Esophagus squamous epithelium (tissue), 5 donors: ENCODE measurements at regions not wholly inside any gene's neighbourhood (a gene's known extent, or its start where the extent isn't known, plus 50 kb on each side); places are given as distances from the start of the nearest gene placed in this dataset.

Source experiments
- DNase-seq: peaks from one replicate; lab custom pipeline; 2025; lab: John Stamatoyannopoulos, UW
- H3K27ac ChIP-seq, 4 donors: fragments of 200-600 bp; sonication (generic); one replicate each; pipeline ENCODE4 v1.5.1; 2016 to 2019; ENCODE audit warnings: mild to moderate bottlenecking in 1 of 4
- H3K27me3 ChIP-seq, 4 donors: fragments of 200-600 bp; sonication (generic); 1 replicate in 3 of 4; 2 replicates in 1 of 4; pipeline versions ENCODE4 v1.5.1 to v1.6.0; 2017 to 2021; ENCODE audit warnings: antibody characterized with exemption in 1 of 4
- H3K36me3 ChIP-seq, 3 donors: fragments of 200-600 bp; sonication (generic); one replicate each; pipeline ENCODE4 v1.5.1; 2016 to 2019
- H3K4me1 ChIP-seq, 3 donors: fragments of 200-600 bp; sonication (generic); one replicate each; pipeline ENCODE4 v1.5.1; 2017 to 2019
- H3K4me3 ChIP-seq, 4 donors: fragments of 200-600 bp; sonication (generic); 1 replicate in 3 of 4; 2 replicates in 1 of 4; pipeline ENCODE4 v1.5.1; 2016 to 2019; ENCODE audit warnings: mild to moderate bottlenecking in 2 of 4, moderate library complexity in 1 of 4
- H3K9me3 ChIP-seq, 3 donors: fragments of 200-600 bp; sonication (generic); one replicate each; pipeline ENCODE4 v1.5.1; 2016 to 2019
- CTCF ChIP-seq, 6 experiments: fragments of 450-650 bp in 4 of 6; fragments of 200-600 bp in 2 of 6; sonication (generic) in 2 of 6; IDR thresholded peaks; one replicate each; pipeline ENCODE4 v1.5.1; 2016 to 2019; ENCODE audit warnings: antibody characterized with exemption in 6 of 6, mild to moderate bottlenecking in 4 of 6, moderate library complexity in 4 of 6
- POLR2A ChIP-seq, 4 donors: fragments of 450-650 bp; IDR thresholded peaks; one replicate each; pipeline ENCODE4 v1.6.1; 2017; ENCODE audit warnings: antibody characterized with exemption in 4 of 4, mild to moderate bottlenecking in 4 of 4, moderate library complexity in 3 of 4
- WGBS, 2 donors: methylation state at CpG; one replicate each; pipeline ENCODE4 v1.1.5; 2018; 5-methylcytosine and 5-hydroxymethylcytosine counted together
- intact Hi-C: fragments of 100-400 bp; cut with DNase I; formaldehyde crosslinking; loops from one replicate; pipeline ENCODE4 v1.15.0; 2022
- donor health status: DM: yes; HTN: yes; CAD: no.

GRCh38 chr13:99043831-99044231 lies 66.0 kb upstream of the DOCK9 start:
- no peaks in the 10 kb centered on the region for H3K36me3 ChIP-seq
- H3K27ac ChIP-seq = peak overlapping the region in 3 of 4 donors; percentile 12 to 90 (median 55)
- no peaks in the 10 kb centered on the region for H3K27me3 ChIP-seq
- TF ChIP-seq POLR2A (IDR thresholded peaks at IDR 0.05) (no peak), CTCF (IDR thresholded peaks at IDR 0.05) (no peak)
- no peak for DNase-seq
- no peaks in the 10 kb centered on the region for H3K9me3 ChIP-seq
- H3K4me3 ChIP-seq = no peak overlapping the region
- WGBS, 2 donors = 67 to 78% methylated on average over 4 of the region's 4 CpGs
- intact Hi-C loops = no loop called here
- H3K4me1 ChIP-seq = peaks cover 41 to 96% (median 53%) of the 10 kb centered on the region in 3 donors

GRCh38 chr13:99044764-99045163 lies 66.9 kb upstream of the DOCK9 start:
- WGBS, 2 donors = 58 to 74% methylated on average over 3 to 4 of the region's 4 CpGs
- TF ChIP-seq POLR2A (IDR thresholded peaks at IDR 0.05) (no peak), CTCF (IDR thresholded peaks at IDR 0.05) (no peak)
- H3K27me3 ChIP-seq = no peaks in the 10 kb centered on the region
- H3K4me3 ChIP-seq = no peak overlapping the region
- H3K4me1 ChIP-seq = peaks cover 41 to 100% (median 53%) of the 10 kb centered on the region in 3 donors
- intact Hi-C loops = no loop called here
- H3K9me3 ChIP-seq = no peaks in the 10 kb centered on the region
- peak overlapping the region in 2 of 4 donors; percentile 86 to 90 for H3K27ac ChIP-seq
- DNase-seq = no peak
- no peaks in the 10 kb centered on the region for H3K36me3 ChIP-seq

- Histone ChIP-seq H3K9me3 (no peaks in the 10 kb centered on the region), H3K27ac (peak overlapping the region; percentile 11 to 90 (median 78)), H3K27me3 (no peaks in the 10 kb centered on the region), H3K36me3 (no peaks in the 10 kb centered on the region), H3K4me3 (no peak overlapping the region), H3K4me1 (peaks cover 45 to 100% (median 58%) of the 10 kb centered on the region in 3 donors)
- intact Hi-C loops = no loop called here
- no peak for DNase-seq
- TF ChIP-seq CTCF (IDR thresholded peaks at IDR 0.05) = no peak
- no peak for TF ChIP-seq POLR2A (IDR thresholded peaks at IDR 0.05)
- WGBS, 2 donors = 24 to 38% methylated on average over 1 of the region's 1 CpG
Measured at GRCh38 chr13:99045396-99045795, 67.5 kb upstream of the DOCK9 start.

- intact Hi-C loops = no loop called here
- peak overlapping the region; percentile 69 to 90 (median 82) for H3K27ac ChIP-seq
- H3K9me3 ChIP-seq = no peaks in the 10 kb centered on the region
- H3K36me3 ChIP-seq = no peaks in the 10 kb centered on the region
- peaks cover 45 to 100% (median 61%) of the 10 kb centered on the region in 3 donors for H3K4me1 ChIP-seq
- DNase-seq = no peak
- no peak for TF ChIP-seq POLR2A (IDR thresholded peaks at IDR 0.05)
- no peak for TF ChIP-seq CTCF (IDR thresholded peaks at IDR 0.05)
- H3K27me3 ChIP-seq = no peaks in the 10 kb centered on the region
- 12 to 22% methylated on average over 4 of the region's 4 CpGs for WGBS, 2 donors
- H3K4me3 ChIP-seq = peak overlapping the region in 2 of 4 donors; percentile 15 to 42
Measured at GRCh38 chr13:99046851-99047250, 69.0 kb upstream of the DOCK9 start.

- H3K9me3 ChIP-seq = no peaks in the 10 kb centered on the region
- intact Hi-C loops = no loop called here
- TF ChIP-seq CTCF (IDR thresholded peaks at IDR 0.05) = no peak
- TF ChIP-seq POLR2A (IDR thresholded peaks at IDR 0.05) = no peak
- DNase-seq = no peak
- 83 to 87% methylated on average over 6 to 7 of the region's 7 CpGs for WGBS, 2 donors
- H3K27me3 ChIP-seq = no peaks in the 10 kb centered on the region
- H3K4me3 ChIP-seq = no peak overlapping the region
- no peaks in the 10 kb centered on the region for H3K36me3 ChIP-seq
- H3K4me1 ChIP-seq = peaks cover 37 to 93% (median 67%) of the 10 kb centered on the region in 3 donors
- peak overlapping the region; percentile 67 to 90 (median 77) for H3K27ac ChIP-seq
Measured at GRCh38 chr13:99050983-99051488, 73.2 kb upstream of the DOCK9 start.
